ENCODE measurements at regions not wholly inside any gene's neighbourhood (a gene's known extent, or its start where the extent isn't known, plus 50 kb on each side); places are given as distances from the start of the nearest gene placed in this dataset.

DNA sequence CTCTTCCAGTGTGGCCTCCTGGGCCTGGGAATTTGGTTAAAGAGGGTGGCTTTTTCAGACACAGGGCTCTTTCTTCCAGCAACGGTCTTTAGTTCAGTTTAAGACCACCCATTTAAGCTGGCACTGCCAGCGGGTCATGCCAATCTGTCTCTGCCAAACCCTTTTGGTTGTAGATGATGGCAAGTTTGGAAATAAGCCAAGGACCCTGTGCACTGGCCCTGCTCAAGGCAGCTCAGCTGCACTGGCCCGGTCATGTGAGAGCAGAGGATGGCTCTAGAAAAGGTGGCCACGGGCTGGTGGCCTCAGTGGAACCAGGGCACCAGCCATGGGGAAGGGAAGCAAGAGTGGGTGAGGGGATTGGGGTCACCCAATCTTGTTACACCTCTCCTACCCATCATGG is 294.1 kb downstream of the GLRX3 start:
- no peak overlapping the region for H3K23ac ChIP-seq (ENCODE audit: low read depth, low read length)
- H3K14ac ChIP-seq (replicated peaks; ENCODE audit: low read depth, low read length) = no peak overlapping the region
- H2BK5ac ChIP-seq (ENCODE audit: low read depth, low read length, poor library complexity, severe bottlenecking) = no peak overlapping the region
- no CpG with 5 or more reads among the region's 4 CpGs for WGBS, 2 experiments (ENCODE audit: extremely low coverage in 2 of 2, insufficient read length in 1 of 2)
- H3K4me2 ChIP-seq (ENCODE audit: low read depth, low read length) = no peak overlapping the region
- H4K20me1 ChIP-seq (ENCODE audit: insufficient read depth, low read length) = no peaks in the 10 kb centered on the region
- ATAC-seq (ENCODE audit: low read depth) (no peak), DNase-seq (no peak)
- peaks cover 53% of the 10 kb centered on the region for H3K9me3 ChIP-seq (ENCODE audit: control insufficient read depth, insufficient read depth, low read length)
- H2BK20ac ChIP-seq (ENCODE audit: low read depth, low read length) = no peak overlapping the region
- H3K36me3 ChIP-seq (ENCODE audit: control insufficient read depth, insufficient read depth, low read length) = no peaks in the 10 kb centered on the region
- H3K79me1 ChIP-seq (ENCODE audit: low read depth in 1 of 2, low read length in 2 of 2) = no peaks in the 10 kb centered on the region
- H4K5ac ChIP-seq (ENCODE audit: low read depth, low read length) = no peak overlapping the region
- intact Hi-C loops (cut with micrococcal nuclease) = no loop called here
- H4K91ac ChIP-seq (ENCODE audit: insufficient read depth, low read depth, low read length) = no peak overlapping the region
- no peak overlapping the region for H3K18ac ChIP-seq (ENCODE audit: low read depth, low read length)
- no peak overlapping the region for H3K27ac ChIP-seq (ENCODE audit: insufficient read depth, low read length)
- no peaks in the 10 kb centered on the region for H3K4me1 ChIP-seq (ENCODE audit: control insufficient read depth, insufficient read depth, low read length)
- ChIA-PET POLR2A (ENCODE audit: unreplicated experiment) (no interaction called here), CTCF (no interaction called here)
- no peak overlapping the region for H3K4ac ChIP-seq (ENCODE audit: low read depth, low read length)
- no peak overlapping the region for H2AFZ ChIP-seq (replicated peaks; ENCODE audit: low read length, poor library complexity)
- no peak overlapping the region for H3K56ac ChIP-seq (ENCODE audit: extremely low read depth, insufficient read depth, low read length)
- in situ Hi-C loops (cut with MboI; ENCODE audit: low sequenced_read_pairs) = no loop called here
- H3K9me1 ChIP-seq (ENCODE audit: insufficient read depth, low read length) = no peaks in the 10 kb centered on the region
- BruUV-seq (replicated peaks) = no TSS peak
- no peak overlapping the region for H2AK5ac ChIP-seq (ENCODE audit: low read depth, low read length)
- no peak overlapping the region for H3K4me3 ChIP-seq (ENCODE audit: insufficient read depth, low read depth, low read length)
- no peak overlapping the region for H2BK120ac ChIP-seq (ENCODE audit: low read depth, low read length)
- no peak overlapping the region for H4K8ac ChIP-seq (ENCODE audit: low read depth in 2 of 2, low read length in 2 of 2)
- H2BK15ac ChIP-seq (ENCODE audit: low read depth, low read length) = no peak overlapping the region
- no peak overlapping the region for H2AK9ac ChIP-seq (replicated peaks; ENCODE audit: low read depth, low read length, poor library complexity)
- H3K9ac ChIP-seq (ENCODE audit: low read depth, low read length) = no peak overlapping the region
- dilution Hi-C loops (cut with HindIII; ENCODE audit: low sequenced_read_pairs, unreplicated experiment) = no loop called here
- H3K27me3 ChIP-seq (ENCODE audit: control insufficient read depth, insufficient read depth, low read length) = no peaks in the 10 kb centered on the region
- TF ChIP-seq MAFK (IDR thresholded peaks at IDR 0.05; ENCODE audit: low read depth, low read length) = no peak
- TF ChIP-seq, protein P1, sequence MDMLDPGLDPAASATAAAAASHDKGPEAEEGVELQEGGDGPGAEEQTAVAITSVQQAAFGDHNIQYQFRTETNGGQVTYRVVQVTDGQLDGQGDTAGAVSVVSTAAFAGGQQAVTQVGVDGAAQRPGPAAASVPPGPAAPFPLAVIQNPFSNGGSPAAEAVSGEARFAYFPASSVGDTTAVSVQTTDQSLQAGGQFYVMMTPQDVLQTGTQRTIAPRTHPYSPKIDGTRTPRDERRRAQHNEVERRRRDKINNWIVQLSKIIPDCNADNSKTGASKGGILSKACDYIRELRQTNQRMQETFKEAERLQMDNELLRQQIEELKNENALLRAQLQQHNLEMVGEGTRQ (IDR thresholded peaks at IDR 0.05; ENCODE audit: low read depth, low read length) = no peak
- no peak for TF ChIP-seq POLR2A (IDR thresholded peaks at IDR 0.05; ENCODE audit: low read depth, low read length)
- TF ChIP-seq, protein P2, sequence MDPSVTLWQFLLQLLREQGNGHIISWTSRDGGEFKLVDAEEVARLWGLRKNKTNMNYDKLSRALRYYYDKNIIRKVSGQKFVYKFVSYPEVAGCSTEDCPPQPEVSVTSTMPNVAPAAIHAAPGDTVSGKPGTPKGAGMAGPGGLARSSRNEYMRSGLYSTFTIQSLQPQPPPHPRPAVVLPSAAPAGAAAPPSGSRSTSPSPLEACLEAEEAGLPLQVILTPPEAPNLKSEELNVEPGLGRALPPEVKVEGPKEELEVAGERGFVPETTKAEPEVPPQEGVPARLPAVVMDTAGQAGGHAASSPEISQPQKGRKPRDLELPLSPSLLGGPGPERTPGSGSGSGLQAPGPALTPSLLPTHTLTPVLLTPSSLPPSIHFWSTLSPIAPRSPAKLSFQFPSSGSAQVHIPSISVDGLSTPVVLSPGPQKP (IDR thresholded peaks at IDR 0.05; ENCODE audit: borderline replicate concordance, low read depth, low read length) = no peak
- TF ChIP-seq BHLHE40 (IDR thresholded peaks at IDR 0.05; ENCODE audit: low read depth, low read length) = no peak
- TF ChIP-seq RFX5 (IDR thresholded peaks at IDR 0.05; ENCODE audit: low read depth, low read length) = no peak
